B cell (primary cell): ENCODE measurements at regions not wholly inside any gene's neighbourhood (a gene's known extent, or its start where the extent isn't known, plus 50 kb on each side); places are given as distances from the start of the nearest gene placed in this dataset.

Experiments
- ATAC-seq: fragments of 200-7000 bp; cut with Tn5 transposase; one replicate; pipeline ENCODE4 v1.10.0; 2021; ENCODE audit warnings: low read depth, mild to moderate bottlenecking, moderate number of reproducible peaks, moderate library complexity
- CTCF ChIA-PET: fragments of 350-600 bp; sonication (Branson Sonifier 250); formaldehyde crosslinking; loops from one replicate; lab custom pipeline; 2021; ENCODE audit warnings: antibody characterized with exemption, inconsistent platforms; lab: Charles Lee
- POLR2A ChIA-PET: fragments of 350-600 bp; sonication (Branson Sonifier 250); formaldehyde crosslinking; loops from one replicate; lab custom pipeline; 2021; ENCODE audit warnings: antibody characterized with exemption; lab: Charles Lee
- DNase-seq: peaks from one replicate; pipeline ENCODE4 v3.0.0; 2013
- H2AFZ ChIP-seq: 2 replicates; pipeline ENCODE4 v1.6.1; 2012; ENCODE audit warnings: mild to moderate bottlenecking, low read depth, low read length; ENCODE audit not compliant: insufficient read depth, poor library complexity, severe bottlenecking
- H3K27ac ChIP-seq, 2 donors: 1 replicate in 1 of 2; 2 replicates in 1 of 2; pipeline ENCODE4 v1.5.1; 2012 to 2013; ENCODE audit warnings: low read length in 2 of 2, mild to moderate bottlenecking in 2 of 2, moderate library complexity in 1 of 2
- H3K27me3 ChIP-seq, 4 experiments: fragments of 200-600 bp in 1 of 4; sonication (generic) in 1 of 4; replicated peaks in 1 of 4; 1 replicate in 2 of 4; 2 replicates in 2 of 4; pipeline versions ENCODE4 v1.6.1 to v1.7.0; 2013 to 2016; ENCODE audit warnings: low read length in 3 of 4, mild to moderate bottlenecking in 2 of 4, mixed read lengths in 1 of 4, moderate library complexity in 1 of 4; ENCODE audit not compliant: insufficient read depth in 4 of 4, control insufficient read depth in 3 of 4; ENCODE audit errors: control extremely low read depth in 1 of 4
- H3K36me3 ChIP-seq, 2 experiments: replicated peaks in 1 of 2; 1 replicate in 1 of 2; 2 replicates in 1 of 2; pipeline versions ENCODE4 v1.6.1 to v1.7.1; 2013; ENCODE audit warnings: low read length in 1 of 2; ENCODE audit not compliant: insufficient read depth in 2 of 2, control insufficient read depth in 1 of 2; ENCODE audit errors: control extremely low read depth in 1 of 2, extremely low read depth in 1 of 2
- H3K4me1 ChIP-seq, 2 donors: fragments of 200-600 bp in 1 of 2; sonication (generic) in 1 of 2; 1 replicate in 1 of 2; 2 replicates in 1 of 2; pipeline versions ENCODE4 v1.5.1 to v1.6.1; 2013 to 2017; ENCODE audit warnings: low read length in 2 of 2; ENCODE audit not compliant: control insufficient read depth in 2 of 2, insufficient read depth in 2 of 2
- H3K4me2 ChIP-seq: replicated peaks from 2 replicates; pipeline ENCODE3; 2012; ENCODE audit warnings: mild to moderate bottlenecking, low read depth, low read length; ENCODE audit not compliant: poor library complexity, severe bottlenecking
- H3K4me3 ChIP-seq, 5 experiments: fragments of 200-600 bp in 1 of 5; sonication (generic) in 1 of 5; 1 replicate in 3 of 5; 2 replicates in 2 of 5; pipeline versions ENCODE4 v1.5.1 to v1.7.0; 2011 to 2016; ENCODE audit warnings: low read length in 4 of 5, mild to moderate bottlenecking in 4 of 5, low read depth in 2 of 5, control low read depth in 1 of 5, moderate library complexity in 1 of 5; ENCODE audit not compliant: insufficient read depth in 1 of 5; ENCODE audit errors: control extremely low read depth in 1 of 5, extremely low read depth in 1 of 5
- H3K79me2 ChIP-seq: fragments of 200-600 bp; sonication (generic); one replicate; pipeline ENCODE4 v1.6.0; 2016; ENCODE audit warnings: low read length; ENCODE audit not compliant: control insufficient read depth, insufficient read depth
- H3K9ac ChIP-seq: fragments of 200-600 bp; sonication (generic); 2 replicates; pipeline ENCODE4 v1.6.1; 2017; ENCODE audit warnings: mild to moderate bottlenecking, low read length, moderate library complexity
- H3K9me3 ChIP-seq, 3 donors: one replicate each; pipeline versions ENCODE4 v1.6.1 to v1.7.1; 2013; ENCODE audit warnings: low read length in 2 of 3; ENCODE audit not compliant: control insufficient read depth in 2 of 3, insufficient read depth in 1 of 3; ENCODE audit errors: control extremely low read depth in 1 of 3
- H4K20me1 ChIP-seq: 2 replicates; pipeline ENCODE4 v1.6.0; 2012; ENCODE audit warnings: mild to moderate bottlenecking, low read length; ENCODE audit not compliant: insufficient read depth, control insufficient read depth, poor library complexity, severe bottlenecking
- H3K27ac Mint-ChIP-seq: one replicate; pipeline ENCODE4 v1.8.0; 2021; ENCODE audit warnings: mixed read lengths
- H3K27me3 Mint-ChIP-seq: one replicate; pipeline ENCODE4 v1.8.0; 2021; ENCODE audit warnings: mixed read lengths
- H3K4me1 Mint-ChIP-seq: one replicate; pipeline ENCODE4 v1.8.0; 2021; ENCODE audit warnings: mixed read lengths
- H3K4me3 Mint-ChIP-seq: one replicate; pipeline ENCODE4 v1.8.0; 2021; ENCODE audit warnings: mixed read lengths
- H3K9me3 Mint-ChIP-seq: one replicate; pipeline ENCODE4 v1.8.0; 2022; ENCODE audit warnings: mixed read lengths; ENCODE audit not compliant: insufficient read depth
- CTCF ChIP-seq: fragments of 200-600 bp; IDR thresholded peaks from one replicate; pipeline ENCODE4 v1.8.0; 2022; ENCODE audit warnings: antibody characterized with exemption, mild to moderate bottlenecking
- EZH2 ChIP-seq: IDR thresholded peaks from 2 replicates; pipeline ENCODE4 v1.6.1; 2012; ENCODE audit warnings: borderline replicate concordance, low read depth, mild to moderate bottlenecking, moderate library complexity, low read length; ENCODE audit not compliant: insufficient read depth, poor library complexity, severe bottlenecking
- WGBS: methylation state at CpG from one replicate; pipeline ENCODE4 v1.1.5; 2013; ENCODE audit warnings: missing lambda C conversion rate; ENCODE audit not compliant: insufficient coverage; 5-methylcytosine and 5-hydroxymethylcytosine counted together
- intact Hi-C: fragments of 100-400 bp; cut with micrococcal nuclease; formaldehyde crosslinking; loops from one replicate; pipeline ENCODE4 v1.10.0; 2022

DNA sequence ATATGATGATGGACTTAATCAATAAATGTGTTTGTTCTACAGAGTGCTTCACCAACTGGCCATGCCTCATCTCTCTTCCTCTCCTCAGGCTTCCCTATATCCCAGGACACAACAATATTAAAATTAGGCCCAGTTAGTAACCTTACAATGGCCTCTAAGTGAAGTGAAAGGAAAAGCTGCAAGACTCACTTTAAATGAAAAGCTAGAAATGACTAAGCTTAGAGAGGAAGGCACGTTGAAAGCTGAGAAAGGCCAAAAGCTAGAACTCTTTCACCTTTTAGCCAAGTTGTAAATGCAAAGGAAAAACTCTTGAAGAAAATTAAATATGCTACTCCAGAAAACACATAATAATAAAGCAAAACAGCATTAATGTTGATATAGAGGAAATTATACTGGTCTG is 1010.3 kb downstream of the NAALADL2 start:
- Histone ChIP-seq H3K36me3 (no peaks in the 10 kb centered on the region), H3K27ac (no peak overlapping the region), H3K4me2 (no peak overlapping the region), H3K27me3 (no peaks in the 10 kb centered on the region), H3K4me3 (no peak overlapping the region), H3K9ac (no peak overlapping the region), H2AFZ (no peak overlapping the region), H3K79me2 (no peaks in the 10 kb centered on the region), H4K20me1 (no peaks in the 10 kb centered on the region), H3K4me1 (no peaks in the 10 kb centered on the region), H3K9me3 (peaks cover 0 to 3% (median 0%) of the 10 kb centered on the region in 3 donors)
- peaks cover 5% of the 10 kb centered on the region for H3K9me3 Mint-ChIP-seq
- H3K27me3 Mint-ChIP-seq = no peaks in the 10 kb centered on the region
- H3K4me1 Mint-ChIP-seq = no peaks in the 10 kb centered on the region
- H3K27ac Mint-ChIP-seq = no peak overlapping the region
- H3K4me3 Mint-ChIP-seq = no peak overlapping the region
- no peak for ATAC-seq
- TF ChIP-seq EZH2 = no peak
- TF ChIP-seq CTCF = no peak
- intact Hi-C loops = no loop called here
- CTCF ChIA-PET = no interaction called here
- no CpG with 5 or more reads among the region's 1 CpG for WGBS
- DNase-seq = no peak
- POLR2A ChIA-PET = no interaction called here

GRCh38 chr3:175868626-175869025 is 1009.5 kb downstream of the NAALADL2 start:
- Mint-ChIP-seq H3K9me3 (peaks cover 3% of the 10 kb centered on the region), H3K4me1 (no peaks in the 10 kb centered on the region), H3K27me3 (no peaks in the 10 kb centered on the region), H3K27ac (no peak overlapping the region), H3K4me3 (no peak overlapping the region)
- Histone ChIP-seq H3K4me2 (no peak overlapping the region), H3K36me3 (no peaks in the 10 kb centered on the region), H2AFZ (no peak overlapping the region), H3K4me1 (no peaks in the 10 kb centered on the region), H3K9me3 (no peaks in the 10 kb centered on the region), H3K4me3 (no peak overlapping the region), H3K9ac (no peak overlapping the region), H3K79me2 (no peaks in the 10 kb centered on the region), H3K27ac (no peak overlapping the region), H4K20me1 (no peaks in the 10 kb centered on the region), H3K27me3 (no peaks in the 10 kb centered on the region)
- no peak for TF ChIP-seq EZH2
- no peak for TF ChIP-seq CTCF
- CTCF ChIA-PET = no interaction called here
- POLR2A ChIA-PET = no interaction called here
- intact Hi-C loops = no loop called here
- DNase-seq = no peak
- no peak for ATAC-seq
- WGBS = no CpG with 5 or more reads among the region's 1 CpG
